HG03103 (cell line): ENCODE measurements at regions not wholly inside any gene's neighbourhood (a gene's known extent, or its start where the extent isn't known, plus 50 kb on each side); places are given as distances from the start of the nearest gene placed in this dataset.

Experiments used
- ATAC-seq: cut with Tn5 transposase; IDR thresholded peaks from one replicate; pipeline ENCODE4 v1.9.1; 2021; ENCODE audit warnings: low read depth; ENCODE audit not compliant: unreplicated experiment

DNA sequence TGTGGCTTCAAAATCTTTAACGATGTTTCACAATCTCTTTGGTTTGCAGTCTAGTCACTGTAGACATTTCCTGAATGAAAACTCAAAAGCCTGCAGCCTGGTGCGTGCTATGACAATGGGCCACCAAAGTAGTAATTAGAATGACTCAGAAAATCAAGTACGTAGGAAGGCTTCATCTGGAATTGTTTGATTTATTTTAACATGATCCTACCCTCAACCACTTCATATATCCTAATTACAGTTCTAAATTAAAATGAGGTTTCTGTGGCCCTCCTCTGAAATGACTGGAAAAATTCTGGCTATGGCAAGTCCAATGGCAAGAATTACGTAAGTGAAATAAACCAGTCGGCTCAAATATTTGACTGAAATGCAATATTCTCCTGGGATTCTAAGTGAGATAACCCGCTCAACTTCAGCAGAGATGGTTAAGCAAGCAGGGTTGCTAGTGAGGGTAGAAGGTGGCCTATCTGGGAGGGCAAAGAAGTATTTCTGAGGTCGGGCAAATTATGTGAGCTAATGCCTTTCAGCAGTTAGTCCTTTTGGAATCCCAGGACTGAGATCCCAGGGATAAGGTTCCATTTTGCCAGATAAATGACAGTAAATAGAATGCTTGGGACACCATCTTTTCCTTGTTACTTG, 145.6 kb upstream of the MYOCD start:
- ATAC-seq = no peak

DNA sequence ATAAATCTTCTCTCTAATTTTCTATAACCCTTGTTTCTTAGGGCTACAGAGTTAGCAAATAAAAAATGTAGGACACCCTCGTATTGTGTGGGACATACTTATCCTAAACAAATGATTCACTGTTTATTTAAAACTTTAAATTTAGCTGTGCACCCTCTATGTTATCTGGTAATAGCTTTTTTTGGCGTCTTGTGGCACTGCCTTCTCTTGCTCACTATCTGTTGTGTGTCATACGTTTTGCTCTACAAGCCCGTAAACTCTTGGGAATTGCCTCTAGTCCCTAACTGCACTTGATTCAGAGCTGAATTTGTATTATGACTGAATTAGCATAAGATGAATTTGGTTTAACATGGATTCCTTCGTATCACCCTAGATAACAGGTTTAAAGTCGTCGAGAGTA, 144.3 kb upstream of the MYOCD start:
- no peak for ATAC-seq

DNA sequence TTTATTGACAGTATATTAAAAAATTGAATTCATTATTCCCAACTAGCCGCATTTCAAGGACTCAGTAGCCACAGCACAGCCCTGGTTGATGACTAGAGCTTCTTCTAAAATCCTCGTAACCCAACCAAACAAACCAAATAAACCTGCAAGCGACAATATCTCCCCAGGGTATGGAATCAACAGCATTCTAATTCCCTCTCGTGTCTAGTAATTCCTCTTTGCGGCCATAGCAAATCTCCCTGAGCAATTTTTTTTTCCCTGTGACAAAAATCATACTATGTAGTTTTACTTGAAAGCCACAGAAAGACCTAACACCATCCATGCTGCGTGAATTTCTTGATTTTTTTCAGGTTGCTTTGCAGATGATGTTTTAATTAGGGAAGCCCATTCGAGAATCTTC, 143.4 kb upstream of the MYOCD start:
- no peak for ATAC-seq

DNA sequence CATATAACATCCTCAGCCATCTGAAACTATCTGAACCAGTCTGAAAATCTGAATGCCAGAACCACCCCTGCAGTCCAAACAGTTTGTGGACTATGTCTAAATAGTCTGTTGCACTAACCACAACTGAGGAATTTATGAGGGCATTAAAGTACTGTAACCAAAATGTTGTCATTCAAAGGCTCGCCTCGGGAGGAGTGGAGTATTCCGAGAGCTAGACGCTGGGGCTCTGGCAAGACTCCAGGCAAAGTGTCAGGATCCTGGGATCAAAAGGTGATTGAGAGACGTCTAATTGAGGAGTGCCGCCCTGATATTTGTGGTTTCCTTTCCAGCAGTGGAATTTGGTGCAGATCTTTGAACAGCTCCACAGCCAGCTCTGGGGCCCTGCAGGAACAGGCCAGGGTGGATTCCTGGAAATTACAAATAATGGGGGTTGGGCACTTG, 142.9 kb upstream of the MYOCD start:
- ATAC-seq = no peak

DNA sequence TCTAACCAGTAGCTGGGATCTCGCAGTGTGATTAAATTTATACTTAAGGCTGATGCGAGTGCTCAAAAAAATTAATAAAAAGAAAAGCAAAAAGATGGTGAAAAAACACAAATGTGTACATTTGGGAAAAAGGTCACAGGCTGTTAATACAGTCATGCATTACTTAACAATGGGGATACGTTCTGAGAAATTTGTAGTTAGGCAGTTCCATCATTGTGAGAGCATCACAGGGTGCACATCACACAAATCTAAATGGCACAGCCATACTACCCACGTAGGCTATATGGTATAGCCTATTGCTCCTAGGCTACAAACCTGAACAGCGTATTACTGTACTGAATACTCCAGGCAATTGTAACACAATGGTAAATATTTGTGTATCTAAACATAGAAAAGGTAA, 142.4 kb upstream of the MYOCD start:
- ATAC-seq = no peak

DNA sequence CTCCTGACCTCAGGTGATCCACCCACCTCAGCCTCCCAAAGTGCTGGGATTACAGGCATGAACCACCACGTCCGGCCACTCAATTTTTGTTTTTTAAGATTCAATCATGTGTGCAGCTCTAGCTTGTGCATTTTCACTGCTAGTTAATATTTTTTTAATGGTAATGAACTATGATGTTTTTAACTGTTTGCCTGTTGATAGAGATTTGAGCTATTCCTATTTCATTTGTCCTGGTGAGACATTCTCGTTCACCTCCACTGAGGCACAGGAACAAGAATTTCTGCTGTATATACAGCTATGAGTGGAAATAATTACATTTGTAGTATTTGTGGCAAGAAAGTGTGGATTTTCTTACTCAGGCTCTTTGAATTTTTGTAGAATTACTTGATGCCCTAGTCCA, 137.7 kb upstream of the MYOCD start:
- ATAC-seq = no peak

DNA sequence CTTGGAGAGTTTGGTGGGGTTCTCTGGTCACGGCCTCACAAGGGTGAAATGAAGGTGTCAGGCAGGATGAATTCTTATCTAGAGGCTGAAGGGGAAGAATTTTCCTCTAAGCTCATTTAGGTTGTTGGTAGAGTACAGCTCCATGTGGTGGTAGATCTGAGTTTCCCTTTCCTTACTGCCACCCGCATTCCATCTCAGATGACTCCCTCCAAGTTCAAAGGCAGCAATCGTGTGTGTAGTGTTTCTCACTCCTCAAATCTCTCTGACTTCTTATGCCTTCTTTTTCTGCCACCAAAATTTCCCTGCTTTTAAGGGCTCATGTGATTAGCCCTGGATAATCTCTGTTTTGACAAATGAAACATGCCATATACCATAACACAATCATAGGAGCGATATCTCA, 135.5 kb upstream of the MYOCD start:
- no peak for ATAC-seq

DNA sequence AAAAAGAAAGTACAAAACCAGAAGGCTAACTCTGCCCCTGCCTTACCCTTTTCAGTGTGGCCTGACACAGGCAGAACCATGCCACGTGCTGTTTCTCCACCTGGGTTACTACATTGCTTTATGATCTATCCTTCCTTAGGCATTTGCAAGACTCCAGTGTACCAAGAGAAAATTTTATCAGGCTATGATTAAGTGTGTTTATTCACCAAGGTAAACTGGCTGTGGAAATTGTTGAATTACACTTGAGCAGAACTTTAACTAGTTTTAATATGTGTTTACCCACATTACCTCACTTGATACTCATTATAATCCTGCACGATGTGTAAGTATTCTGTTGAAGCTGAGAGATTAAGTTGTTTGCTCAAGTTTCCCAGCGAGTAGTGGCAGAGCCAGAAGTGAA, 129.7 kb upstream of the MYOCD start:
- ATAC-seq = no peak

DNA sequence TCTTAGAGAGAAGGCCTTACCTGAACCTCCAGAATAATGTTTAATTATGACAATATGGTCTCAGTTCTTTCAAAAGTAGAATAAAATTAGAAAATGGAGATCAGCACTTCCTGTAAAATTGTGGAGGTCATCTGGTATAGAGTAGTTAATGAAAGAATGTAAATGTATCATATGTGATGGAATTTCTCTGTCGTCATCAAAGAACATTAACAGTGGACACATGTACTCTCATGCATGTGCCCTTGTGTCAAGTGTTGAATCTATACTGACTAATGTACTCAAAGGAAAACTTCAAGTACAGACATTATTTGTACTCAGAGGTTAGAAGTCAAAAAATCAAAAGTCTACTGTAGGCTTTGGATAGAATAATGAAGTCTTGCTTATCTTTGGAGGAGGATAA, 129.2 kb upstream of the MYOCD start:
- ATAC-seq = no peak

DNA sequence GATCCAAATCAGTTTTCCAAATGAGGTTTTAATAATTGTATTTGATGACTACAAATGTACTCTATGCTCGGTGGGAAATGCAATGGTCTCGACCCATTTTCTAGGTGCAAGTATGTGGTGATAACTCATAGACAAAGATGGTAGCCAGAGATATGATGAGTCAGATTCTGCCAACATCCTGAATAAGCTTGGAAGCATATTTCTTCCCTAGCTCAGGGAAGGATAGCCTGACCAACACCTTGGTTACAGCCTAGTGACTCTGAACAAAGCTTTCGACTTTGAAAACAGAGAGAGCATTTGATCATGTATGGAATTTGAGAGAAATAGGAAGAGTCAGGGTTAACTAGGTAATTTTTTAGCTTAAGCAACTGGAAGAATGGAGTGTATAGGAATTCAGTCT, 128.3 kb upstream of the MYOCD start:
- no peak for ATAC-seq

DNA sequence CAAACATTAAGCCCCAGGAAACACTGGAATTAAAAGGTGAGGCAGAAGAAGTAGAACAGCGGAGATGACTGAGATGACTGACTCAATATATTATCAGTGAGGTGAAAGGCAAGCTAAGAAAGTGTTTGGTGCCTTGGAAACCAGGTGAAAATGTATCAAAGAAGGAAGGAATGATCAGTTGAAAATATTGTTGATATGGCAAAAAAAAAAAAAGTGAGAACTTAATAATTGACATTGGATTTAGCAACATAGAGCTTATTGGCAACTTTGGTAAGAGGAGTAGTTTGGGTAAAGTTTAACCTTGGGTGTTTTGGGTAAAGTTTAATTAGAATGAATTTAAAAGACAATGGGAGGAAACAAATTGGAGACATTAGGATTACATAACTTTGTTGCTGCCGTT, 127.7 kb upstream of the MYOCD start:
- ATAC-seq = no peak

DNA sequence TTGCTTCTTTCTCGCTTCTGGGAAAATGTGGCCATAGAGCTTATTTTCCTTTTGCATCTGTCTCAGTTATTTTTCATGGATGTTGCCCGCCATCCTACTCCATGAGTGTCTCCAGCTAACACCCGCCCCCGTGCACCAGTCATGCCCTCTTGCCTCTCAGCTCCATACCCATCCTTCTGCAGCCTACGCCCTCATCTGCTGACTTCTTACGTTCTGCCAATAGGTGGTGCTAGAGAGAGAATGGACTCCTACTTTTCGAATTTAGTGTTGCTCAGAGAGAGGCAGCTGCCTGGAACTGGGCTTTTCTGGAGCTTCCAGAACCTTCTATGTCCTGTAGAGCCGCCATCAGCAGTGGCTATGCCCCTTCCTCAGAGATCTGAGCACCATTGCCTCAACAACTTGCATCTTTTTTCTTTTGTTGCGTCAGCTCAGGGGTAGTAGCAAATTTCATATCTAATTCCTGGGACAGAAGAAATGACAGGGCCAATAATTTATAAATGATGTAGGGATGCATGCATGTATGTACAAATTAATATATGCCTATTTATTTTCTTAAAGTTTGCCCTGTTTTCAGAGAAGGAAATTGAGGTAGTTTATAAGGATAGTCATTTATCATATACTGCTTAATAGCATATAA, 119.7 kb upstream of the MYOCD start:
- peak; percentile 78 for ATAC-seq

DNA sequence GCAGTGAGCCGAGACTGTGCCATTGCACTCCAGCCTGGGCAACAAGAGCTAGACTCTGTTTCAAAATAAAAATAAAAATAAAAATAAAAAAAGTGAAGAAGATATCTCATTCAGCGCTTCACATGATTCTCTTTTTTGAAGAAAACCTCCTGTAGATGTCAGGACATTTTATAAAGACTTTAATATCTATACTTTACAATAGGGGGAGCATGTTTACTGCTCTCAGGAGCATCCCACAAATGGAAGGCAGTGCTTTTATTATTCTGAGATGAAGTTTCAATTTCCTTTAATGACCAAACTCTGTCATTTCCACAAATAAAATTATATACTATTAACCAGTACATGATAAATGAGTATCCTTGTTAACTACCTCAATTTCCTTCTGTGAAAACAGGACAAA, 118.7 kb upstream of the MYOCD start:
- ATAC-seq = no peak

DNA sequence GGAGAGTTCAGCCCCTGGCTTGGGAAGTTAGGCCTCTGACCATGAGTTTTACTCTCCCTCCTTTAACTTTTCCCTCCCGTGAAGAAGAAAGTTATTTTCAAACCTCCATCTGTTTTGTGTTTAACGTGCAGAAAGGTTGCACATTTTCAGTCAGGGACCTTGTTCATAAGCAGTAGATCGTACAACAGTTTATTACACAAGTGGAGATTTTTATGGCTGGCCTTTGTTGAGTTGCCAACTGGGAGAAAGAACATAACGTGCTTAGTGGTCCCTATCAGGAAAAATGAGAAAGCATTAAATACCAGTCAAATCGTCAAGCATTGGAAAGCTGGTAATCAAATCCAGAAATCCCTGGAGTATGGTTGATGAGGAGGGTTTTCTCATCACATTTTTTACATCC, 117.9 kb upstream of the MYOCD start:
- ATAC-seq = no peak

DNA sequence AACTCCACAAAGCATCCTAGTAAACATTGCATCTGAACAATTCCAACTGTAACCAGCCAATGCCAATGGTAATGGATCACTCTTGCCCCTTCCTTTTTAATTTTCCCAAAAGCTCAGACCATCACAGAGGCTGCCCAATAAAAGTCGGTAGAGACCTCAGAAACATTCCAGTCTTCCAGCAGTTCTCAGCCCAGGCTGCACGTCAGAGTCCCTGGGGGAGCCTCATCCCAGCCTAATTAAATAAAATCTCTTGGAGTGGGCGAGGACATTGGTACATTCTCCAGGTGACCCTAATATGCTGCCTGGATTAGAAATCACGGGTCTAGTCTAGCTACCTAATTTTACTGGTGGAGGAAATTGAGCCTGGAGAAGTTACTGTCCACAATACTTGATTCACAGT, 117.1 kb upstream of the MYOCD start:
- no peak for ATAC-seq

DNA sequence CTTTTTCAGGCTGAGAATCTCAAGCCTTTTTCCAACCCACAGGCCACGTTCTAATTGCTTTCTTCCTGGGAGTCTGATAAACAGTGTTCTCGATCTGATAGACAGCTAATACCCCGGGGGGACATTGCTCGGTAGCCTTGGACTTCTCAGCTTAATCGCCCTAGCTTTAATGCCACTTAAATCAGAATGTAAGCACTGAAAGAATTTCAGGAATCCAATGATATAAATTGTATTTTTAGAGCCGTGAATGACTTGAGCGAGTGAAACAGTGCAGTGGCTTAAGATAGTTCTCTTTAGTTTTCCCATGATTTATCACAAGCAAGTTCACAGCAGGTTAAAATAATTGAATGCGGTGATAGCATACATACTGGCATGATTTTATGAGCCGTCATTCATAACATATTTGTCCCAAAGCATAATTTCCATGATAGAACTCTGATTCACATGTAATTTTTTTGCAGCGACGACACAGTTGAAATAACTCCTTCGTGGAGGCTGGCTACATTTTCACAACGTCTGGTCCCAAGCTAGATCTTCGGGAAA, 116.1 kb upstream of the MYOCD start:
- no peak for ATAC-seq

DNA sequence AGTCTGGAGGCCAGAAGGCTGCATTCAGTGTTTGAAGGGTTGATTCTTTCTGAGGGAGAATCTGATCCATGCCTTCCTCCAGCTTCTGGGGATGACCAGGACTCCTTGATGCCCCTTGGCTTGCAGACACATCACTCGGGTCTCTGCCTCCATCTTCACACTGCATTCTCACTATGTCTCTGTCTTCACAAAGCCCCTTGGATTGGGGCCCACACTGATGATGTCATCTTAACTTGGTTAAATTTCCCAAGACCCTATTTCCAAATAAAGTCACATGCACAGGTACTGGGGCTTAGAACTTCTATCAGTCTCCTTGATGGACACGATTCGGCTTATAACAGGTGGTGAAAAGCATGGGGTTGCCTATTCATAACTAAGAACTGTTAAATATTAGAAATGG, 112.1 kb upstream of the MYOCD start:
- no peak for ATAC-seq

DNA sequence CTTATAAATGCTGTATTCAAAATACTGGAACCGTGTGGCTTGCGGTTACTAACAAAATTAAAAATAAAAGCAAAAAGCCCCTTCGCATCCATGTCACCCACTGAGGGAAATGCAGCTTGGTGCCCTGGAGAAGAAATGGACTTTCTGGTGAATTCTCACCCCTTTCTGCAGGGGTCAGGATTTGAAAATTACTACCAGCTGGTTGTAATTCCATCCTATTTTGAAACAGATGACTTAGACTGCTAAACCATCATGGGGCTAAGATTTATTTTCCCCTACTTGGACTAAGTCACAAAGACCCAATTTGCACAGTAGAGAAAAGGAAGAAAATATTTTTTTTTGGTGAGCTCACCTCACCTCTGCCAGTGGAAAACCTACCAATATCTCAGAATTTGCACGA, 111.4 kb upstream of the MYOCD start:
- ATAC-seq = no peak

DNA sequence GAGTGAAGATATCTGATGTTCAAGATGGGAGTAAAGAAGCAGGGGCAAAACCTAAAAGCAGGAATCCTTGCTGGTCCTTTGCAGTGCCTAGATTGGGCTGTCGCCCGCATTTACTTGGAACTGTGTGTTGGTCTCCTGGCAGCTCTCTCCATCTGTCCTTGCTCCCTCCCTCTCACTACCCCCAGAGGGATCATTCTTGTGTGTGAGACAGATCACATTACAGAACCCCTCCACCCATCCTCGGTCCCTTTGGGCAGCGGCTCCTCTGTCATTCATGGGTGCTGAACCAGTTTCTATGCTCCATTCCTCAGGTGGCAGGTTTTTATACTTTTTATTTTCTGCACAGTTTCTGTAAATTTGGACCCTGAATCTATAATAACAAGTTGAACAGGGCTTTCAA, 99.4 kb upstream of the MYOCD start:
- ATAC-seq = no peak

DNA sequence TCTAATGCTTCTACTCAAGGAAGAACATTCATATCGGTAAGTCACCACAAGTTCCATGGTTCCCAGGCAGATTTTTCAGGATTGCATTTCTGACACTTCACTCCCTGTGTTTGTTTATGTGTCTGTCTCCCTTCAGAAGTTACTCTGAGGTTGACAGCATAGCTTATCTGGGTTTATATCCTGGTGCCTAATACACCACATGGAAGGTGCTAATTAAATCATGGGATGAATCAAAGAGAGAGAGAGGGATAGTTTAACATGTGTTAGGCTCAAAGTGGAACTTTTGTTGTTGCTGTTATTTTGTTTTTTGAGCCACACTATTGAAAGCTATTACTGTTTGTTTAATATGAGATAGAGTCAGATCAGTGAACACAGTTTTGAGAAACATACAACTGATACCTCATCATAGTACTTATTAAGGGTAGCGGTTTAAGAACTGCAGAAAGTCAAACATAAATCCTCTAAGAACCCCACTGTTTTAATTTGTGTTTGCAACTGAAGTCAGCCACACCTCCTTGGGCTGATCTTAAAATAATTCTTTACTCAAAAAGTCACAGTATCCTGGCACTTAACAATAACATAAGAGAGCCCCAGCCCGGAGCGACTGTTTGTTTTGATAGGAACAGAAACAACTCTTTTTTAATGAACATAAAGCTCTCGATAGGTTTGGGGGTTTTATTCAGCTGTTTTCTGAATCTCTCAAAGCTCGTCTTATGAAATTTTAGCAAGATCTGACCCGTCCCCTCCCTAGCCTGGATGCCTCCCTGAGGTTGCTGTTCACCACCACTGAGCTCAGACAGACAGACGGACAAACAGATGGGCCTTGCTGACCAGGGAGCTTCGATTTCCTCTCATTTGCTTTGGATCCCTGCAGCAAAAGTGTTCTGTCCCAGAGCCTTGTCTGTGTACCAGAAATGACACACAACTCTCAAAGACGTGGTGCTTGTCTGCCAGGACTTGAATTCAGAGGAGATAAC, 98.3 kb upstream of the MYOCD start:
- no peak for ATAC-seq
